D341Med (cell line): ENCODE measurements at regions not wholly inside any gene's neighbourhood (a gene's known extent, or its start where the extent isn't known, plus 50 kb on each side); places are given as distances from the start of the nearest gene placed in this dataset.

Experiments used
- DNase-seq: peaks from one replicate; pipeline ENCODE4 v3.0.0; 2012; ENCODE audit warnings: low spot score

DNA sequence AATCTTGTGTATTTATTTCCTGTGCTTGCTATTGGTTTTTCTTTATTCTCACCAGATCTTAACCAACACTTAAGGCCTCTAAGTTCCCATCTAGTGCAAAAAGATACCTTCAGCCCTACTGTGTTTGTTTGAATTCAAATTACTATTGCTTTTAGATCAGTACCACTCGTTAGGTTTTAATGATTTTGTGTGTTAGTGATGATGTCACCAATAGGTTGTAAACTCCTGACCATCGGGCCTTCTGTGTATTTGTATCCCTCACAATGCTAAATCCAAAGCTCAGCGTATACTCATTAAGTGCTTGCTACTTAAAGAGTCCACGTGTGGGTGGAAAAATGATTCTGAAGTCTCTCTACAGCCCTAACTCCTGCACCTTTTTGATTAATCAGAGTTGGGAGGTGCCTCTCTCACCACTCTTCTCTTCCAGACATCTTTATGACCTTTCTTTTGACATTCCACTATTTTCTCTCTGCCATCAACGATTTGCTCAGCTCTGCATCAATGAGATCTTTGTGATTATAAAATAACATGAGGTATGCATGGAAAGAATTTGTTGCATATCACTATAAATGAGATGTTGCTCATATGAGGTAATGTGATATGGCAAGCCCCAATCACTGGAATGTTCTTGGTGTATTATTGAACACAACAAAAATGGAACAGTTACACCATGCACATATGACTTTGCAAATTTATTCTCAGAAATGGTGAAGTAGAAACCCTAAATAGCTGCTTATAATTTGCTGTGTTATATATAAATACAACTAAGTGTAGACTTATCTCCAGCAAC, 55.1 kb upstream of the LAMA2 start:
- no peak for DNase-seq

DNA sequence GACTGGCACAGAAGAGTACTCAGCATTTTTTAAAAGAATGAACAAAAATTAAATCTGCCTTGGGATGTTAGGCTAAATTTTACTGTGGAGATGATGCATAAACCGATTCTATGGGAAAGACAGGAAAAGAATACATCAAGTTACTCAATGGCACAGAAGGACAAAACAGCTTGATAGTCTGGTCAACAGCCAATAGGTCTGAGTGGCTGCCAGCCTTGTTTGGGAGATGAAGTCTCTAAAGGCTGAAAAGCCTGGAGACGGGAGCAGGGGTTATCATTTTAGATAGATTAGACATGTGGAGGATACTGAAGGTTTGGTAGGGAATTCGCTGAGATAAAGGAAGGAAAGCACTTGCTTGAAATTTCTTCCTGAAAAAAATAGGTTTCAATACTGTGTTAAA, 56.3 kb upstream of the LAMA2 start:
- no peak for DNase-seq

DNA sequence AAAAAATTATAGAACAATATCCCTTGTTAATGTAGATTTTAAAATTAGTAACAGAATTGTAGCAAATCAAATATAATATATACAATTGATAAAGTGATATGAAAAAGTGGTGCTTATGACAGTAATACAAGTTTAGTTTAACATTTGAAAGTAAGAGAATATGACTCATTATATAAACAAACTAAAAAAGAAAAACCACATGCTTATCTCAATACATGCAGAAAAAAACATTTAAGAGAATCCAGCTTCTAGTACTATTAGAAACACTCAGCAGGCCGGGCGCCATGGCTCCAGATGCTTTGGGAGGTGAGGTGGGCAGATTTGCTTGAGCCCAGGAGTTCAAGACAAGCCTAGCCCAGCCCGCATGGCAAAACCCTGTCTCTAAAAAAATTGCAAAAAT, 60.7 kb upstream of the LAMA2 start:
- no peak for DNase-seq

DNA sequence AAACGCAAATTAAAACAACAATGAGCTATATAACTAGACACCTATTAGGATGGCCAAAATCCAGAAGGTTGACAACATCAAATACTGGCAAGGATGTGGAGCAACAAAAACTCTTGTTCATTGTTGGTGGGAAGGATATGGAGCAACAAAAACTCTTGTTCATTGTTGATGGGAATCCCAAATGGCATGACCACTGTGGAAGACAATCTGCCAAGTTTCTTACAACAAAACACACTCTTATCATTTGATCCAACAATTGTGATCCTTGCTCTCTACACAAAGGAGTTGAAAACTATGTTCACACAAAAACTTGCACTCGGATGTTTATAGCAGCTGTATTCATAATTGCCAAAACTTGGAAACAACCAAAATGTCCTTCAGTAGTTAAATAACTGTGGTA, 61.8 kb upstream of the LAMA2 start:
- DNase-seq, result no peak

DNA sequence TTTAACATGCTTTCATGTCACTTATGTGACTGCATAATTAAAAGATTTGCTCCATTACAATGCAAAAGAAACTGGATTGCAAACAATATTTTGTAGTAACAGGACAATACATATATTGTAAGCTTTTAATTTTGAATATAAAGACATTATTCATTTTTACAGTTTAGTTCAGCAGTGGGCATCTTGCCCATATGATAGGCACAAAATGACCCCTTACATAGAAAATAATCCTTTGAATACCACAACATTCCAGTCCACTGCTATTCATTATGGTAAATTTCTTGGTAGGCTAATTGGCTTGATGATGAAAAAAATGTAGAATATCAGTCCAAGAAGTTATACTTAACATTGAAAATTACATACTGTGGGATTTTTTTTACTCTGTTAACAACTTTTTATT, 74.1 kb upstream of the LAMA2 start:
- DNase-seq, result no peak

DNA sequence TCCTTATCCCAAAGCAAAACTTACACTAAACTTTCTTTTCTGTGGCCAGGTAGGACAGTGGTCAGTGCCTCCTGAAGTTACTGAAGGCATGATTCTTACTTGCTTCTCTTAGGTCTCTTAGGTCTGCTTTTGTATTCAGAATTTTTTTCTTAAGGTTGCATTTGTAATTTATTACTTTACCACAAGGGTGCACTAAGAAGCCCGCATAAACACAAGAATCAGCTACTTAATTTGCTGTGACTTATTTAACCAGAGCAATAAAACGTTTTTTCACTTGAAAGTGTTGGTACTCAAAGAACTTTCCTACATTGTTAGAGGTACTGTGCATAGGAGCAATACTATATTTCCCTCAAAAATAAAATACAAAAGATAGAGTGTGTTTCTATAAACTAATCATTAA, 75.4 kb upstream of the LAMA2 start:
- peak; percentile 17 for DNase-seq

DNA sequence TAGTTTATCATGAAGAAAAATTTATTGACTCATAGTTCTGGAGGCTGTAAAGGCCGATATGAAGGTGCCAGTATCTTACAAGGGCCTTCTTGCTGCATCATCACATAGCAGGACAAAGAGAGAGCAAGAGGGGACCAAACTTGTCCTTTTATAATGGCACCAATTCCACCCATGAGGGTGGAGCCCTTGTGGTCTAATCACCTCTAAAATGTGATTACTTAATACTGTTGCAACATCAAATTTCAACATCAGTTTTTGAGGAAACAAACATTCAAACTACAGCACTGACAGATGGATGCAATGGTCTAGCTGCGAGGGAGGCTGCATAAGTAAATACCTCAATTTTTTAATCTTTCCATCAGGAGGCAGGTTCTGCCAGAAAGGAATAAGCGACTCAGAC, 76.7 kb upstream of the LAMA2 start:
- no peak for DNase-seq

DNA sequence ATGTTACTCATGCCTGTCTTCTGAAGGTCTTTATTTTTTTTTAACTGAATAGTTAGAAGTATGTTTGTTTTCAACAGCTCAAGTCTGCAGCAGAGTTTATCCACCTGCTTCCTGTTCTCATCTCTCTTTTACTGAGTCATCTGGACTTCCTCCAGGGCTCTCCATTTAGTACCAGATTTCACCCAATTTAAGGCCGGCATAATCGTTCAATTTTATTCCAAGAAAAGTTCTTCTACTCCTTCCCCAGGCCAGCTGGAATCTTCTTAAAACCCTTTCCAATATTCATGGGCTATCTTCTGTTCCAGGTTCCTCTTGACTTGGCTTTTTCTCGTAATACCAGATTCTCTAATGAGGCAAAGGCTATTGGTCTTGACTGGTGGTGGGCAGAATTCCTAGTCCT, 79.0 kb upstream of the LAMA2 start:
- DNase-seq, result no peak

DNA sequence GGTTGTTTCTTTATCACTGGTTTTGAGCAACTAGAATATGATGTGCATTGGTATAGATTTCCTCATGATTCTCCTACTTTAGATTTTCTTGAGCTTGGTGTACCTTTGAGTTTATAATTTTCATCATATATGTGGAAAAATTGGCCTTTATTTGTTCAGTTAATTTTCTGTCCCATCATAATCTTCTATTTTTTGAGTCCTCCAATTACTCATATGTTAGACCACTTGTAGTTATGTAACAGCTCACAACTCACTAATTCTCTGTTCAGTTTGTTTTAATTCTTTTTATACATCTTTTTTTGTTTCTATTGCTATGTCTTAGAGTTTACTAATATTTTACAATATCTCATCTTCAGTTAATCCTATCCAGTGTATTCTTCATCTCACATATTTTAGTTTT, 81.3 kb upstream of the LAMA2 start:
- no peak for DNase-seq

DNA sequence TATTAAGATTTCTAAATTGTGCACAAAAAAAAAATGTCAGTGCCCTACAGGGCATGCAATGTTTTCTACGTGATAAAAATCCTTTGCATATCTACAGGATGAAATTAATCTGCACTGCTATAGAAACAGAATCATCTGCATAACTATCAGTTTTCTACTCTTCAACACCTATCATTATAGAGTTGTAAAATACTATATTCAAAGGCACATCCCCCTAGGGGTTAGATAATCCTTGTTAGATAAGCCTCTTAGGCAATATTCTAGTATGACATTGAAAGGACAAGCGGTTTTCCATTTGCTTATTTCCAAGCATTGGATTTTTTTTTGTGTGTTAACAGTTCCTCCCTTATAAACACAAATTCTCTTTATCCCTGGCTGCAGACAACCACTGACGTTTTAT, 98.7 kb upstream of the LAMA2 start:
- DNase-seq, result peak; percentile 34

DNA sequence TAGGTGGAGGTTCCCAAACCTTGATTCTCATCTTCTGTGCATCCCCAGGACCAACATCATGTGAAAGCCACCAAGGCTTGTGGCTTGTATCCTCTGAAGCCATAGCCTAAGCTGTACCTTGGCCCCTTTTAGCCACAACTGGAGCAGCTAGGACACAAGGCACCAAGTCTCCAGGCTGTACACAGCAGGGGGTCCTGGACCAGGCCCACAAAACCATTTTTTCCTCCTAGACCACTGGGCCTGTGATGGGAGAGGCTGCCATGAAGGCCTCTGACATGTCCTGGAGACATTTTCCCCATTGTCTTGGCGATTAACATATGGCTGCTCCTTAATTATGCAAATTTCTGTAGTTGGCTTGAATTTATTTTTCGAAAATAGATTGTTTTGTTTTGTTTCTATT, 114.8 kb upstream of the LAMA2 start:
- no peak for DNase-seq

DNA sequence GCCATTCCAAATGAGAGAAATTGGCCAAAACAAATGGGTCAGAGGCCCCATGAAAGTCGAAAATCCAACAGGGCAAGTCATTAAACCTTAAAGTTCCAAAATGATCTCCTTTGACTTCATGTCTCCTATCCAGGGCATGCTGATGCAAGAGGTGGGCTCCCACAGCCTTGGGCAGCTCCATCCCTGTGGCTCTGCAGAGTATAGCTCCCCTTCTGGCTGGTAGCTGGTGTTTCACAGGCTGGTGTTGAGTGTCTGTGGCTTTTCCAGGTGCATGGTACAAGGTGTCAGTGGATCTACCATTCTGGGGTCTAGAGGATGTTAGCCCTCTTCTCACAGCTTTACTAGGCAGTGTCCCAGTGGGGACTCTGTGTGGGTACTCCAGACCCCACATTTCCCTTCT, 115.2 kb upstream of the LAMA2 start:
- no peak for DNase-seq

DNA sequence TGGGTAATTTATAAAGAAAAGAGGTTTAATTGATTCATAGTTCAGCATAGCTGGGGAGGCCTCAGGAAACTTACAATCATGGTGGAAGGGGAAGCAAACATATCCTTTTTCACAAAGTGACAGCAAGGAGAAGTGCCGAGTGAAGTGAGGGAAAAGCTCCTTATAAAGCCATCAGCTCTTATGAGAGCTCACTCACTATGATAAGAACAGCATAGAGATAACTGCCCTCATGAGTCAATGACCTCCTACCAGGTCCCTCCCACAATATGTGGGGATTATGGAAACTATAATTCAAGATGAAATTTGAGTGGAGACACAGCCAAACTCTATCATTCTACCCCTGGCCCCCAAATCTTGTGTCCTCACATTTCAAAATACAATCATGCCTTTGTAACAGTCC, 115.8 kb upstream of the LAMA2 start:
- no peak for DNase-seq

DNA sequence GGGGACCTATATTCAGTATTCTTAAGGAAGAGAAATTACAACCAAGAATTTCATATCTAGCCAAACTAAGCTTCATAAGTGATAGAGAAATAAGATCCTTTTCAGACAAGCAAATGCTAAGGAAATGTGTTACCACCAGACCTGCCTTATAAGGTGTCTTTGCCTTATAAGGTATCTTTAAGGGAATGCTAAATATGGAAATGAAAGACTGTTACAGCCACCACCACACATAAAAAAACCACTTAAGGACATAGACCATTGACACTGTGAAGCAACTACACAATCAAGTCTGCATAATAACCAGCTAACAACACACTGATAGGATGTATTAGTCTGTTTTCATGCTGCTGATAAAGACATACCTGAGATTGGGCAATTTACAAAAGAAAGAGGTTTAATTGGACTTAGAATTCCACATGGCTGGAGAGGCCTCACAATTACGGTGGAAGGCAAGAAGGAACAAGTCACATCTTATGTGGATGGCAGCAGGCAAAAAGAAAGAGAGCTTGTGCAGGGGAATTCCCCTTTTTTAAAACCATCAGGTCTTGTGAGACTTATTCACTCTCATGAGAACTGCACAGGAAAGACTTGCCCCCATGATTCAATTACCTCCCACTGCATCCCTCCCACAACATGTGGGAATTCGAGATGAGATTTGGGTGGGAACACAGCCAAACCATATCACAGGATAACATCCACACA, 119.2 kb upstream of the LAMA2 start:
- DNase-seq, result no peak

DNA sequence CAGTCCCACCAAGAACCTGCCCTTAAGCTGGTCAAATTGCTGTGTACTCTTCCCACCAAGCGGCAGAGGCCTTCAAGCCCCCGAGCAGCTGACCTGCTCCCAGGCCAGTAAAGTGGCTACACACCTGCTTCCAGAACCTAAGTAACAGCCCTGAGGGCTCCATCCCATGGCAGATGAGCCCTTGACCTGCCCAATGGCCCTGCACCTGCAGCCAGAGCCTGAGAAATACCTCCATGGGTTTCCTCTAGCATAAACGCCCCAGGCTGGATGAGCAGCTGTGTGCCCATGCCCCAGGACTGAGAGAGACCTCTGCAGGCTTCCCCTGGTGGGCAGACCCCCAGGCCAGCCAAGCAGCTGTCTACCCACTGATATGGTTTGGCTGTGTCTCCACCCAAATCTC, 123.0 kb upstream of the LAMA2 start:
- no peak for DNase-seq

DNA sequence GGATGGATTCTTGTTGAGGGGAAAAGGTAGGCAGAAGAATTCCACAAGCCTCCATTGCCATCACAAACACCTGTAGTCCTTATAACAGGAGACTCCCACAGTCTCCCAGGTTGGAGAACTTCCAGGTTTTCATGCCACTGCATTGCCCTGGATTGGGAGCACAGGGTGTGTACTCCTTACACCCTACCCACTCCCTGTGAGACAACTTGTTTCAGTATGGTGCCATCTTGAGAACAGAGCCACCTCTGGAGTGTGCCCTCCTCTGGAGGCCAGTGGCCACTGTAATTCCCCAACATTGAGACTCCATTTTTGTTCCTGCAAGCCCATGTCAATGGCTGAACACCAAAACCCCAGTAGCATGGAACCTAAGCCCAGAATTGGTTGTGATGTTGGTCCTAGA, 123.5 kb upstream of the LAMA2 start:
- DNase-seq, result no peak

DNA sequence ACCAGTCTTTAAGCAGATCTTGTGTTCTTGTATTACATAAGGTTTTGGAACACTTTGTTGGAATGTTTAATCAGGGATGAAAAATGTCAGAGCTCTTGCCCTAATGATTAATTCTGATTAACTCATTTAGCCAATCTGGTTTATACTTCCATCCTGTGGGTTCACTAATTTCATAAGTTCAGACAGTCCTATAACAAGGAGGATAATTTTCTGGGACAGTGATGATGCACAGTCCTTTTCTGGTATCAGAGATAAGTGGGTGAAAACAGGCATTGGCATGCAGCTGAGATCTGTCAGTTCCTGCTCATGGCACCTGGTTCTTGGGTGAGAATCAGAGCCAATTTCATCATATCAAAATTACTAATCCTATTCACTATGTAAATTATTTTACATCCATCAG, 125.0 kb upstream of the LAMA2 start:
- no peak for DNase-seq

DNA sequence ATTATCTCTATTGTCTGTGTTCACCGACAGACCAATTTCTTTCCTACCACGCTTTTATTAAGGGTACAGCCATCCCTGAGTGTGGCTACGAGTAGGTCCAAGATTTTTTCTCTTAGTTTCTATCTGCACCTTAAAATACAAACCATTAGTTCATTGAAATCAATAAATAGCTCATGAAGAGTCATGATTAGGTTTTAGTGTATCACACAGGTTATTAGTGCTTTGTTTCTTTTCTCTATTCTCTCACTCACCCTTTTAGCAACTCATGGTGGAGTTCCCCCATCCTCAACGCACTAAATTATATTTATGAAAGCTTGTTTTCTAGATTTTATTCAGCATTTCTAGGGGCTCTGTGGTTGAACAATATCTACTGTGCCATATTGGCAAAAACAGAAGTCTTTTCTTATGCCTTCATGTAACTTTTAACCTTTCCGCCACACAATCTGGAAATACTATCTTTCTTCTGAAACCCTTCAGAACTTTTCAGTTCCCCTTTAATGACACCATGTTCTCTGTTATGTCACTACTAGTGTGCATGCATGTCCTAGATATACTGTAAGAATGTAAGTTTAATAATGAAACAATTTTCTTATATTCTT, 128.2 kb upstream of the LAMA2 start:
- DNase-seq, result no peak

DNA sequence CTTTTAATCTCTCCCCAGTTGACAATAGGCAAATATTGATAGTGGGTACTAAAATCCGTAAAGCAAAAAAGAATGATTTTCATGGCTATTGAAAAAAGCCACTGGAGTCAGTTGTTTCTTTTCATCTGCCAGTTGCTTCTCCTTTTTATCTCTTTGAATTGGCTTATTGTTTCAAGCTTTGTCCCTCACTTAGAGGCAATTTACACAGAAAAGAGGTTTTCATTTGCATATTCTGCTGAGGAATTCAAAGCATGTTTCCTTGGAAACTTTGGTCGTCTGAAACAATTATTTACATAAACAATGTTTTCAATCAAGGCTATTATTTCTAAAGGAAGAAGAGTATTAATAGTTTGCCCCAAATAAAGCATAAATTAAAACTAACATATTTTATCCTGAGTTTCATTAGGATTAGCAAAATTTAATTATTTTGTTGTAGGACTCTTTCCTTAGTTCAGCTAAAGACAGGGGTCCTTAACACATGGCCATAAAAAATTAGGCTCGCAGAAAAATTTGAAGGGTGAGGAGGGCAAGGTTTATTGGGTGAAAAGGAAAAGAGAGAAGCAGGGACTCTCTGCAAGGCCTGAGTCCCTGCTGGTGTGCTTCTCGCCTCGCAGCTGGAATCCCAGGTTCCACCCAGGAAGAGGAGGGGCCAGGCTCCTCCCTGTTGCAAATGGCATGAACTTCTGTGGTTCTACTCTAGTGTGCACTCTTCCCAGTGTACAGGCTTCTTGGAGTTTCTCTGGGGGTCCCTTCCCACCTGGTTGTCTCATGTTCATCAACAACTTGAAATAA, 138.8 kb upstream of the LAMA2 start:
- no peak for DNase-seq

DNA sequence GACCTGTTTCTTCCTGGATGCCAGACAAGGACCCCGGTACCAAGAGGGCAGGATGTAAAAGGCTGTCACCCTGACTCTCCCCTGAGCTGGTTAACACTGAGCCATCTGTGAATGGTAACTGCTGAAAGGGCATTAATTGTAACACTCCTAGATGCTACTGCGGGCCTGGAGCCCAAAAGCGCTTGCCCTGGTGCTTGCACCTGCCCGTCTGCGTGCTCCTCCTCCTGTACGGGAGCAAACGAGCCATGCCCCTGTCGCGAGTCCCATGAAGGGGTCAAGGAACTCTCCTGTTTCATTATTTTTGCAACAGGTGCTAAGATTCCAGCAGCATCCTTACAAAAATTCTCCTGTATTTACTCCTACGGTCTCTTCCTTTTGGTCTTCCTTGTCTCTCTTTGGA, 140.0 kb upstream of the LAMA2 start:
- DNase-seq, result no peak

DNA sequence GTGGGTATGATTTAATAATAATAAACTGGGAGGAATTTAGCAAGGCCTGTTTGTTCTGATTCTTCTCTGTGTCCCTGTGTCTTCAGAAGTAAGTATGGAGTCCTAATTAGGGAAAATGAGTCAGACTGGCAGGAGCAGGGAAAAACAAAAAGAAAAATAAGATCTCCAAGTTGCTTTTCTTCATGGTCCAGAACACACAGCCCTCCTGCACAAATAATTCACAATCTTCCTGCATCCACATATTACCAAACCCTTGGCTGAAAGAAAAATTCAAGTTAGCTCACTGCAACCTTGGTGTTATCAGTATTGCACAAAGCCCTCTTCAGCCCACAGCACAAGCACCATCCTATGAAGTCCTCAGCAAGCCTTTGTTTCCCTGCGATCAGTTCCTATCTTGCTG, 142.0 kb upstream of the LAMA2 start:
- no peak for DNase-seq

DNA sequence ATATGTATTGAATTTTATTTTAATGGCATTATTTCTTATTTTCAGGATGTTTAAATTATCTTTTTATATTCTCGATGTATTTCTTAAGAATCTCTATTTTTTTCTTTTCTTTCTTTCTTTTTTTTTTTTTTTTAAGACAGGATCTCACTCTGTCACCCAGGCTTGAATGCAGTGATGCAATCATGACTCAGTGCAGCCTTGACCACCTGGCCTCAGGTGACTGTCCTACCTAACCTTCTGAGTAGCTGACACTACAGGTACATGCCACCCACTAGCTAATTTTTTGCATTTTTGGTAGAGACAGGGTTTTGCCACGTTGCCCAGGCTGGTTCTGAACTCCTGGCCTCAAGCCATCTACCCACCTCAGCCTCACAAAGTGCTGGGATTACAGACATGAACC, 143.8 kb upstream of the LAMA2 start:
- no peak for DNase-seq

DNA sequence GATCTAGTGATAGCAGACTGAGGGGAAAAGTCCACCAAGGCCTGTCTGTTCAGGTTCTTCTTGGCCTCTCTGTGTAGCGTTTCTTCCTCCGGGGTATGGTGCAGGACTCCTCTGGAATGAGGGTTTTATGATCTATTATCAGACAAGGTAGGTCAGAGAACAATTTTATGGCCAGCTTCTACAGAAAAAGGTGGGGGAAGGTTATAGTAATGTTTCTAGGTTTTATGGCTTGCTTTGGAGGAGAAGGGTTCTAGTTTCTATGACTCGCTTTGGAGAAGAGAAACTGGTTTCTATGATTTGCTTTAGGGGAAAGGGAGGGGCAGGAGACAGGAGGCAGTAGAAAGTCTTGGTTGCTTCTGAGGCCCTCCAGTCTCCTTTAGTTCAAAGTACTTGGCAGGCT, 144.8 kb upstream of the LAMA2 start:
- no peak for DNase-seq
